T47D (cell line): ENCODE measurements at regions not wholly inside any gene's neighbourhood (a gene's known extent, or its start where the extent isn't known, plus 50 kb on each side); places are given as distances from the start of the nearest gene placed in this dataset.
"Not testable (repeated sequence)": the region's sequence is repeated elsewhere in the genome, so short reads cannot be mapped to it uniquely, and the experiment has no call there.

ENCODE experiments used
- DNase-seq, 2 experiments: peaks; one replicate each; pipeline versions ENCODE4 v3.0.0 to v3.0.0-alpha.2; 2011 to 2012; ENCODE audit warnings: low read depth in 1 of 2, low spot score in 1 of 2
- JUND ChIP-seq: IDR thresholded peaks from 2 replicates; pipeline ENCODE4 v1.6.1; 2012; ENCODE audit warnings: low read depth
- in situ Hi-C: cut with HindIII; loops from 2 replicates; pipeline ENCODE4 v1.10.0; 2016; ENCODE audit warnings: low sequenced_read_pairs, low pct_unique_long_range_greater_than_20kb

- peak in 1 of 2 experiments; percentile 28 for DNase-seq
- in situ Hi-C loops: no loop called here
- TF ChIP-seq JUND: no peak
Observed at GRCh38 chr1:24251501-24251900, 64.4 kb upstream of the IFNLR1 start.

- no peak for TF ChIP-seq JUND
- in situ Hi-C loops: no loop called here
Observed at GRCh38 chr1:24250791-24251190, 63.7 kb upstream of the IFNLR1 start.

DNA sequence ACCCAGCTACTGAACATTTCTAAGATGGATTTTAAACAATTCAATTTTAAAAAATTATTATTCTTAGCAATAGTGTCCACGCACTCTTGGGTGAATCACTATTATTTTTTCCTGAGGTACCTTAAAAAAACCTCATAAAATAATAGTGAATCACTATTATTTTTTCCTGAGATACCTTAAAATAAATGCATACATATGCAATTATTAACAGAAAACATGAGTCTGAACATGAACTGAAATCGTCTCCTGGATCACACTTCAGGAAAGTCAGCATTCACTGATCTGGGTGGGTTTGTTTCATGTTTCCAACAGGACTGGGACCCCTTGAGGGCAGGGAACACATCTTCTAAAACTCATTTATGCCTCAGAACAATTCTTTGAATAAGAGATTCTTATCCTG lies 63.1 kb upstream of the IFNLR1 start:
- no peak for DNase-seq
- no peak for TF ChIP-seq JUND
- in situ Hi-C loops: no loop called here

More at GRCh38 chr1:24250791-24251190, 63.7 kb upstream of the IFNLR1 start:
- no peak for DNase-seq

- in situ Hi-C loops: no loop called here
- TF ChIP-seq JUND: no peak
- DNase-seq: peak in 1 of 2 experiments; percentile 32
Observed at GRCh38 chr1:24248859-24249258, 61.8 kb upstream of the IFNLR1 start.

DNA sequence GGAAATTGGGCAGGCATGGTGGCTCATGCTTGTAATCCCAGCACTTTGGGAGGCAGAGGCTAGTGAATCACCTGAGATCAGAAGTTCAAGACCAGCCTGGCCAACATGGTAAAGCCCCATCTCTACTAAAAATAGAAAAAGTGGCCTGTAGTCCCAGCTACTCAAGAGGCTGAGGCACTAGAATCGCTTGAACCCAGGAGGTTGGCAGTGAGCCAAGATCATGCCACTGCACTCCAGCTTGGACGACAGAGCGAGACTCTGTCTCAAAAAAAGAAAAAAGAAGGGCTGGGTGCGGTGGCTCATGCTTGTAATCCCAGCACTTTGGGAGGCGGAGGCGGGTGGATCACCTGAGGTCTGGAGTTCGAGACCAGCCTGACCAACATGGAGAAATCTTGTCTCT lies 60.2 kb upstream of the IFNLR1 start:
- in situ Hi-C loops, DNase-seq: not testable (repeated sequence)

GRCh38 chr1:24244519-24245268 lies 57.6 kb upstream of the IFNLR1 start:
- DNase-seq: no peak
- in situ Hi-C loops: no loop called here
- TF ChIP-seq JUND: no peak

- DNase-seq: no peak
- no peak for TF ChIP-seq JUND
- in situ Hi-C loops: no loop called here
Observed at GRCh38 chr1:24237750-24238395, 50.8 kb upstream of the IFNLR1 start.

- in situ Hi-C loops: no loop called here
- DNase-seq: no peak
Observed at GRCh38 chr1:24236789-24237371, 49.8 kb upstream of the IFNLR1 start.

More at GRCh38 chr1:24236789-24237371, 49.8 kb upstream of the IFNLR1 start:
- no peak for TF ChIP-seq JUND
